22Rv1 (cell line): ENCODE measurements at regions not wholly inside any gene's neighbourhood (a gene's known extent, or its start where the extent isn't known, plus 50 kb on each side); places are given as distances from the start of the nearest gene placed in this dataset.

ENCODE experiments used
- ZFX ChIP-seq: fragments of 450-650 bp; IDR thresholded peaks from 2 replicates; pipeline ENCODE4 v1.6.1; 2017; ENCODE audit warnings: antibody characterized with exemption, borderline replicate concordance
- TF ChIP-seq, protein P1 (sequence below): fragments of 450-650 bp; IDR thresholded peaks from 2 replicates; pipeline ENCODE4 v1.5.1; 2017; ENCODE audit warnings: mild to moderate bottlenecking

DNA sequence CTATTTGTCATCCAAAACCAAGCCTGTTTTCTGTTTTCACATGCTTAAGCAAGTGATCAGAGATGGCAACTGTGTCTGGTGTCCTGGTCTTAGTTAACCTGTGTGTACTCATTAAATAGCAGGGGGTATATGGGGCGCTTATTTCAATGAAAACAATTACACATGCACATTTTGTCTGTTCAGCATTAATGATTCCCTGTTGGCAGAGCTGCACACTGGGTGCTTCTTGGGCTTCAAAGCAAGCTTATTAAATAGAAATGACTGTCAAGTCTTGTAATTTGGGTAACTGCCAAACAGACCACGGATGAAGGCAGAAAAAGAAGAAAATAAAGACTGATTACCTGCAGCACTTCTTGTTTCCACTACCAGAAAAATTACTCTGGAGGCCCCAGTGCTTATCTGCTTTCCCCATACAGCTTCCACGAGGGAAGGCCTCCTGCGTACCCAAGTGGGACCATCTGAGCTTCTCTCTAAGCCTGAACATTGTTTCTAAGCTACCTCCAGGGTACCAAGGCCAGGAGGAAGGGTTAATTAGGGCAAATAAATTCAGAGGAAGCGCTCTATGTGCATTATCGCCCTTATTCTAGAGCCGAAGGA, 107.2 kb upstream of the TBL1X start:
- TF ChIP-seq, protein P1, sequence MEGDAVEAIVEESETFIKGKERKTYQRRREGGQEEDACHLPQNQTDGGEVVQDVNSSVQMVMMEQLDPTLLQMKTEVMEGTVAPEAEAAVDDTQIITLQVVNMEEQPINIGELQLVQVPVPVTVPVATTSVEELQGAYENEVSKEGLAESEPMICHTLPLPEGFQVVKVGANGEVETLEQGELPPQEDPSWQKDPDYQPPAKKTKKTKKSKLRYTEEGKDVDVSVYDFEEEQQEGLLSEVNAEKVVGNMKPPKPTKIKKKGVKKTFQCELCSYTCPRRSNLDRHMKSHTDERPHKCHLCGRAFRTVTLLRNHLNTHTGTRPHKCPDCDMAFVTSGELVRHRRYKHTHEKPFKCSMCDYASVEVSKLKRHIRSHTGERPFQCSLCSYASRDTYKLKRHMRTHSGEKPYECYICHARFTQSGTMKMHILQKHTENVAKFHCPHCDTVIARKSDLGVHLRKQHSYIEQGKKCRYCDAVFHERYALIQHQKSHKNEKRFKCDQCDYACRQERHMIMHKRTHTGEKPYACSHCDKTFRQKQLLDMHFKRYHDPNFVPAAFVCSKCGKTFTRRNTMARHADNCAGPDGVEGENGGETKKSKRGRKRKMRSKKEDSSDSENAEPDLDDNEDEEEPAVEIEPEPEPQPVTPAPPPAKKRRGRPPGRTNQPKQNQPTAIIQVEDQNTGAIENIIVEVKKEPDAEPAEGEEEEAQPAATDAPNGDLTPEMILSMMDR = no peak
- no peak for TF ChIP-seq ZFX
